Testis (tissue), 2 donors: ENCODE measurements at regions not wholly inside any gene's neighbourhood (a gene's known extent, or its start where the extent isn't known, plus 50 kb on each side); places are given as distances from the start of the nearest gene placed in this dataset.
"Not testable (repeated sequence)": the region's sequence is repeated elsewhere in the genome, so short reads cannot be mapped to it uniquely, and the experiment has no call there.

Experiments used
- CTCF ChIP-seq, 3 experiments: fragments of 450-650 bp in 2 of 3; fragments of 200-600 bp in 1 of 3; sonication (generic) in 1 of 3; IDR thresholded peaks; one replicate each; pipeline ENCODE4 v1.5.1; 2016 to 2019; ENCODE audit warnings: antibody characterized with exemption in 3 of 3, mild to moderate bottlenecking in 2 of 3, moderate library complexity in 1 of 3
- POLR2A ChIP-seq: fragments of 450-650 bp; IDR thresholded peaks from one replicate; pipeline ENCODE4 v1.6.1; 2017; ENCODE audit warnings: antibody characterized with exemption, mild to moderate bottlenecking, moderate library complexity

GRCh38 chr2:87321201-87321600 lies 299.6 kb upstream of the PLGLB1 start:
- not testable (repeated sequence) for TF ChIP-seq CTCF (IDR thresholded peaks at IDR 0.05); POLR2A
